Liver (tissue), 8 donors: ENCODE measurements at regions not wholly inside any gene's neighbourhood (a gene's known extent, or its start where the extent isn't known, plus 50 kb on each side); places are given as distances from the start of the nearest gene placed in this dataset.

ENCODE experiments used
- DNase-seq: peaks from one replicate; pipeline ENCODE4 v3.0.0-alpha.2; 2017; ENCODE audit warnings: low spot score
- H3K27ac ChIP-seq, 2 donors: one replicate each; pipeline ENCODE4 v1.7.0; 2013; ENCODE audit warnings: inconsistent platforms in 2 of 2, low read length in 2 of 2, control low read depth in 1 of 2, low read depth in 1 of 2, mild to moderate bottlenecking in 1 of 2
- H3K27me3 ChIP-seq, 4 donors: one replicate each; pipeline versions ENCODE4 v1.6.1 to v1.7.0; 2013; ENCODE audit warnings: low read length in 3 of 4, inconsistent platforms in 1 of 4, mild to moderate bottlenecking in 1 of 4, moderate library complexity in 1 of 4; ENCODE audit not compliant: control insufficient read depth in 4 of 4, insufficient read depth in 4 of 4
- H3K36me3 ChIP-seq, 4 donors: one replicate each; pipeline versions ENCODE4 v1.6.1 to v1.7.0; 2013; ENCODE audit warnings: low read length in 3 of 4, mild to moderate bottlenecking in 3 of 4, low read depth in 1 of 4, moderate library complexity in 1 of 4; ENCODE audit not compliant: control insufficient read depth in 4 of 4, insufficient read depth in 3 of 4
- H3K4me1 ChIP-seq, 4 donors: one replicate each; pipeline versions ENCODE4 v1.6.1 to v1.7.0; 2013; ENCODE audit warnings: low read length in 3 of 4, mild to moderate bottlenecking in 3 of 4, moderate library complexity in 1 of 4; ENCODE audit not compliant: control insufficient read depth in 4 of 4, insufficient read depth in 4 of 4
- H3K4me3 ChIP-seq, 3 donors: one replicate each; pipeline versions ENCODE4 v1.6.1 to v1.7.0; 2013; ENCODE audit warnings: low read length in 3 of 3, control low read depth in 1 of 3, low read depth in 1 of 3, mild to moderate bottlenecking in 1 of 3
- H3K9ac ChIP-seq, 2 donors: one replicate each; pipeline ENCODE4 v1.7.0; 2013; ENCODE audit warnings: low read length in 2 of 2, mild to moderate bottlenecking in 2 of 2, moderate library complexity in 2 of 2, control low read depth in 1 of 2, low read depth in 1 of 2
- H3K9me3 ChIP-seq, 4 donors: one replicate each; pipeline versions ENCODE4 v1.6.1 to v1.7.0; 2013; ENCODE audit warnings: low read length in 3 of 4; ENCODE audit not compliant: control insufficient read depth in 4 of 4
- EGR1 ChIP-seq, 2 donors: IDR thresholded peaks; 2 replicates each; pipeline ENCODE4 v1.6.1; 2016 to 2018; ENCODE audit warnings: antibody characterized with exemption in 2 of 2, low read depth in 2 of 2
- FOXA1 ChIP-seq: IDR thresholded peaks from 2 replicates; pipeline ENCODE4 v1.6.1; 2016; ENCODE audit warnings: antibody characterized with exemption
- FOXA2 ChIP-seq: IDR thresholded peaks from 2 replicates; pipeline ENCODE4 v1.6.1; 2016; ENCODE audit warnings: antibody characterized with exemption
- HNF4A ChIP-seq, 2 donors: conservative IDR thresholded peaks; 2 replicates each; pipeline ENCODE4 v1.6.1; 2016; ENCODE audit warnings: antibody characterized with exemption in 2 of 2, mild to moderate bottlenecking in 2 of 2
- JUND ChIP-seq, 2 donors: IDR thresholded peaks; 2 replicates each; pipeline ENCODE4 v1.6.1; 2016; ENCODE audit warnings: antibody characterized with exemption in 2 of 2
- NR2F2 ChIP-seq: IDR thresholded peaks from 2 replicates; pipeline ENCODE4 v1.6.1; 2016; ENCODE audit warnings: antibody characterized with exemption
- SP1 ChIP-seq: IDR thresholded peaks from 2 replicates; pipeline ENCODE4 v1.6.1; 2018; ENCODE audit warnings: antibody characterized with exemption, mild to moderate bottlenecking
- TAF1 ChIP-seq: conservative IDR thresholded peaks from 2 replicates; pipeline ENCODE4 v1.6.1; 2016; ENCODE audit warnings: antibody characterized with exemption, mild to moderate bottlenecking
- YY1 ChIP-seq: IDR thresholded peaks from 2 replicates; pipeline ENCODE4 v1.6.1; 2016; ENCODE audit warnings: antibody characterized with exemption, mild to moderate bottlenecking
- WGBS: extraction: QIAGEN DNeasy Blood & Tissue Kit; methylation state at CpG from one replicate; pipeline ENCODE4 v1.1.7; 2013; 5-methylcytosine and 5-hydroxymethylcytosine counted together
- TF ChIP-seq, protein P1 (sequence below): fragments of 150-350 bp; IDR thresholded peaks from 2 replicates; pipeline ENCODE4 v1.5.1; 2017; ENCODE audit warnings: improper control_type of control experiment, low read depth, low read length; ENCODE audit not compliant: missing input control
- TF ChIP-seq, protein P2 (sequence below): IDR thresholded peaks from 2 replicates; pipeline ENCODE4 v1.6.1; 2016; ENCODE audit warnings: antibody characterized with exemption, mild to moderate bottlenecking
- TF ChIP-seq, protein P3 (sequence below): IDR thresholded peaks from 2 replicates; pipeline ENCODE4 v1.6.1; 2016; ENCODE audit warnings: antibody characterized with exemption
- TF ChIP-seq, protein P4 (sequence below): IDR thresholded peaks from 2 replicates; pipeline ENCODE4 v1.6.1; 2016; ENCODE audit warnings: antibody characterized with exemption
- donor health status: healthy.
- donor health status: healthy.
- donor health status: healthy.
- donor health status: healthy.
- donor health status: healthy.

DNA sequence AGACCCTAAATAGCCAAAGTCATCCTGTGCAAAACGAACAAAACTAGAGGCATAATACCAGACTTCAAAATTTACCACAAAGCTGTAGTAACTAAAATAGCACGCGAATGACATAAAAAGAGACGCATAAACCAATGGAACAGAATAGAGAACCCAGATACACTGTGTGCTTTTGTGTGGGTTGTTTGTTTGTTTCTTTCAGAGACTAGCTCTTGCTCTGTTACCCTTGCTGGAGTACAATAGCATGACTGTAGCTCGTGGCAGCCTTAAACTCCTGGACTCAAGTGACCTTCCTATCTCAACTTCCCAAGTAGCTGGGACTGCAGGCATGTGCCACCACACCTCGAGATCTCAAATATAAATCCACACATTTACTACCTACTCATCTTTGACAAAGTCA is 1314.6 kb upstream of the GBE1 start:
- no peaks in the 10 kb centered on the region for H3K9me3 ChIP-seq
- no peak overlapping the region for H3K9ac ChIP-seq
- H3K27me3 ChIP-seq: no peaks in the 10 kb centered on the region
- no peaks in the 10 kb centered on the region for H3K4me1 ChIP-seq
- H3K36me3 ChIP-seq: no peaks in the 10 kb centered on the region
- H3K4me3 ChIP-seq: no peak overlapping the region
- DNase-seq: no peak
- no peak overlapping the region for H3K27ac ChIP-seq
- TF ChIP-seq EGR1 (IDR thresholded peaks at IDR 0.05; ENCODE audit: low read depth in 2 of 2) (no peak), JUND (IDR thresholded peaks at IDR 0.05) (no peak), FOXA2 (no peak), TAF1 (no peak), NR2F2 (no peak), FOXA1 (no peak), SP1 (no peak)
- TF ChIP-seq, protein P1, sequence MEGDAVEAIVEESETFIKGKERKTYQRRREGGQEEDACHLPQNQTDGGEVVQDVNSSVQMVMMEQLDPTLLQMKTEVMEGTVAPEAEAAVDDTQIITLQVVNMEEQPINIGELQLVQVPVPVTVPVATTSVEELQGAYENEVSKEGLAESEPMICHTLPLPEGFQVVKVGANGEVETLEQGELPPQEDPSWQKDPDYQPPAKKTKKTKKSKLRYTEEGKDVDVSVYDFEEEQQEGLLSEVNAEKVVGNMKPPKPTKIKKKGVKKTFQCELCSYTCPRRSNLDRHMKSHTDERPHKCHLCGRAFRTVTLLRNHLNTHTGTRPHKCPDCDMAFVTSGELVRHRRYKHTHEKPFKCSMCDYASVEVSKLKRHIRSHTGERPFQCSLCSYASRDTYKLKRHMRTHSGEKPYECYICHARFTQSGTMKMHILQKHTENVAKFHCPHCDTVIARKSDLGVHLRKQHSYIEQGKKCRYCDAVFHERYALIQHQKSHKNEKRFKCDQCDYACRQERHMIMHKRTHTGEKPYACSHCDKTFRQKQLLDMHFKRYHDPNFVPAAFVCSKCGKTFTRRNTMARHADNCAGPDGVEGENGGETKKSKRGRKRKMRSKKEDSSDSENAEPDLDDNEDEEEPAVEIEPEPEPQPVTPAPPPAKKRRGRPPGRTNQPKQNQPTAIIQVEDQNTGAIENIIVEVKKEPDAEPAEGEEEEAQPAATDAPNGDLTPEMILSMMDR: no peak
- TF ChIP-seq, protein P2, sequence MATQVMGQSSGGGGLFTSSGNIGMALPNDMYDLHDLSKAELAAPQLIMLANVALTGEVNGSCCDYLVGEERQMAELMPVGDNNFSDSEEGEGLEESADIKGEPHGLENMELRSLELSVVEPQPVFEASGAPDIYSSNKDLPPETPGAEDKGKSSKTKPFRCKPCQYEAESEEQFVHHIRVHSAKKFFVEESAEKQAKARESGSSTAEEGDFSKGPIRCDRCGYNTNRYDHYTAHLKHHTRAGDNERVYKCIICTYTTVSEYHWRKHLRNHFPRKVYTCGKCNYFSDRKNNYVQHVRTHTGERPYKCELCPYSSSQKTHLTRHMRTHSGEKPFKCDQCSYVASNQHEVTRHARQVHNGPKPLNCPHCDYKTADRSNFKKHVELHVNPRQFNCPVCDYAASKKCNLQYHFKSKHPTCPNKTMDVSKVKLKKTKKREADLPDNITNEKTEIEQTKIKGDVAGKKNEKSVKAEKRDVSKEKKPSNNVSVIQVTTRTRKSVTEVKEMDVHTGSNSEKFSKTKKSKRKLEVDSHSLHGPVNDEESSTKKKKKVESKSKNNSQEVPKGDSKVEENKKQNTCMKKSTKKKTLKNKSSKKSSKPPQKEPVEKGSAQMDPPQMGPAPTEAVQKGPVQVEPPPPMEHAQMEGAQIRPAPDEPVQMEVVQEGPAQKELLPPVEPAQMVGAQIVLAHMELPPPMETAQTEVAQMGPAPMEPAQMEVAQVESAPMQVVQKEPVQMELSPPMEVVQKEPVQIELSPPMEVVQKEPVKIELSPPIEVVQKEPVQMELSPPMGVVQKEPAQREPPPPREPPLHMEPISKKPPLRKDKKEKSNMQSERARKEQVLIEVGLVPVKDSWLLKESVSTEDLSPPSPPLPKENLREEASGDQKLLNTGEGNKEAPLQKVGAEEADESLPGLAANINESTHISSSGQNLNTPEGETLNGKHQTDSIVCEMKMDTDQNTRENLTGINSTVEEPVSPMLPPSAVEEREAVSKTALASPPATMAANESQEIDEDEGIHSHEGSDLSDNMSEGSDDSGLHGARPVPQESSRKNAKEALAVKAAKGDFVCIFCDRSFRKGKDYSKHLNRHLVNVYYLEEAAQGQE: no peak
- WGBS: 77% methylated on average over 6 of the region's 6 CpGs

DNA sequence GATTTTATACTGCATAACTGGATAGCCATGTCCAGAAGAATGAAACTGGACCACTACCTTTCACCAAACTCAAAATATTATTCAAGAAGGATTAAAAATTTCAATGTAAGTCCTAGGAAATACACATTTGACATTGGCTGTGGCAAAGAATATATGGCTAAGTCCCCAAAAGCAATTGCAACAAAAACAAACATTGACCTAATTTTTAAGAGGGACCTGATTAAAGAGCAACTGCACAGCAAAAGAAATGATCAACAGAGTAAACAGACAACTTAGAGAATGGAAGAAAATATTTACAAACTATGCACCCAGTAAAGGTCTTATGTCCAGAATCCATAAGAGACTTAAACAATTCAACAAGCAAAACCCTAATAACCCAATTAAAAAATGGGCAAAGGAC is 1313.0 kb upstream of the GBE1 start:
- DNase-seq: no peak
- Histone ChIP-seq H3K9me3 (no peaks in the 10 kb centered on the region), H3K36me3 (no peaks in the 10 kb centered on the region), H3K4me1 (no peaks in the 10 kb centered on the region), H3K27me3 (no peaks in the 10 kb centered on the region), H3K27ac (no peak overlapping the region), H3K9ac (no peak overlapping the region), H3K4me3 (no peak overlapping the region)
- TF ChIP-seq, protein P1: no peak

DNA sequence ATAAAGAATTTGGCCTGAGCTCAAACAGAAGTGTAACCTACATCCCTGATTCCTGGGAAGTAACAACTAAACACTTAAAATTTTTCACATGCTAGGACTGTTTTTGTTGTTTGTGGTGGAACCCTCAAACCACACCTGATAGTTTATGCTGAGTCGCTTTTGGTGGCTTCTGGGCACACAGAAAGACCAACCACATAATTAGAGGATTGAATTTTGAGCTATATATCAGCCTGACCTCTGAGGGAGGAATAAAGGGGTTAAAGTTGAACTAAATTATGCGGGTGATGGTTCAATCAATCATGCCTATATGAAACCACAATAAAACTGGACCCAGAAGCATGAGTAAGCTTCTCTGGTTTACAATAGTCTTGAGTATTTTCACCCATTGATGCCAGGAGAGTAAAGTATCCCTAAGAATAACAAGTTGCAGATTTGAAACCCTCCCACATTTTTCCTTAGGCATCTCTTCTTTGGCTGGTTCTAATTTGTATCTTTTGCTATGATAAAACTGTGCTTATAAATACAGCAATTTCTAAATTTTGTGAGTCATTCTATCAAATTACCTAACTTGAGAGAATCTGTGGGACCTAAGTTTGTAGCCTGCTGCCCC is 1304.5 kb upstream of the GBE1 start:
- DNase-seq: no peak
- H3K4me3 ChIP-seq: no peak overlapping the region
- no peaks in the 10 kb centered on the region for H3K4me1 ChIP-seq
- H3K27ac ChIP-seq: no peak overlapping the region
- H3K9me3 ChIP-seq: no peaks in the 10 kb centered on the region
- TF ChIP-seq FOXA2 (no peak), FOXA1 (no peak), YY1 (no peak), NR2F2 (no peak), HNF4A (conservative IDR thresholded peaks at IDR 0.05) (no peak)
- TF ChIP-seq, protein P3, sequence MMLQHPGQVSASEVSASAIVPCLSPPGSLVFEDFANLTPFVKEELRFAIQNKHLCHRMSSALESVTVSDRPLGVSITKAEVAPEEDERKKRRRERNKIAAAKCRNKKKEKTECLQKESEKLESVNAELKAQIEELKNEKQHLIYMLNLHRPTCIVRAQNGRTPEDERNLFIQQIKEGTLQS: no peak
- TF ChIP-seq, protein P4, sequence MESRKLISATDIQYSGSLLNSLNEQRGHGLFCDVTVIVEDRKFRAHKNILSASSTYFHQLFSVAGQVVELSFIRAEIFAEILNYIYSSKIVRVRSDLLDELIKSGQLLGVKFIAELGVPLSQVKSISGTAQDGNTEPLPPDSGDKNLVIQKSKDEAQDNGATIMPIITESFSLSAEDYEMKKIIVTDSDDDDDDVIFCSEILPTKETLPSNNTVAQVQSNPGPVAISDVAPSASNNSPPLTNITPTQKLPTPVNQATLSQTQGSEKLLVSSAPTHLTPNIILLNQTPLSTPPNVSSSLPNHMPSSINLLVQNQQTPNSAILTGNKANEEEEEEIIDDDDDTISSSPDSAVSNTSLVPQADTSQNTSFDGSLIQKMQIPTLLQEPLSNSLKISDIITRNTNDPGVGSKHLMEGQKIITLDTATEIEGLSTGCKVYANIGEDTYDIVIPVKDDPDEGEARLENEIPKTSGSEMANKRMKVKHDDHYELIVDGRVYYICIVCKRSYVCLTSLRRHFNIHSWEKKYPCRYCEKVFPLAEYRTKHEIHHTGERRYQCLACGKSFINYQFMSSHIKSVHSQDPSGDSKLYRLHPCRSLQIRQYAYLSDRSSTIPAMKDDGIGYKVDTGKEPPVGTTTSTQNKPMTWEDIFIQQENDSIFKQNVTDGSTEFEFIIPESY: no peak
- WGBS: 66% methylated on average over 2 of the region's 2 CpGs
- no peaks in the 10 kb centered on the region for H3K36me3 ChIP-seq
- H3K9ac ChIP-seq: no peak overlapping the region
- no peaks in the 10 kb centered on the region for H3K27me3 ChIP-seq
